ENCODE measurements at regions not wholly inside any gene's neighbourhood (a gene's known extent, or its start where the extent isn't known, plus 50 kb on each side); places are given as distances from the start of the nearest gene placed in this dataset.

DNA sequence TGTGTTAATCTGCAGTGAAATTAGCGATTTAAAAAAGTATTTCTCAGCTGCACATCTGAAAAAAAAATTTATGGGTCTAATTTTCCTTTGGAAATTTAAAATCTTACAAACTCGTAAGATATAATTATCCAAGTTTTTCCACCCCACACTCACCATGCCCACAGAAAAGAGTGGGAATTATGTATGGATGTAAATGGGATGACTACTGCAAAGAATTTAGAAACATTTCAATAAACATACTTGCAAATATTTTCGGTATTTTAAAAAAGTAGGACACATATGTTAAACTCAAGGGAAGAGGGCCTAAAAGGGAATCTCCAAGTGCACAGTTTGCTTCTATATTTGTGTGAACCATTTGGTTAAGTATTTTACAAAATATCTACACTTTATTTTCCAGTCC lies 1039.9 kb upstream of the POU3F3 start:
- DNase-seq = no peak

DNA sequence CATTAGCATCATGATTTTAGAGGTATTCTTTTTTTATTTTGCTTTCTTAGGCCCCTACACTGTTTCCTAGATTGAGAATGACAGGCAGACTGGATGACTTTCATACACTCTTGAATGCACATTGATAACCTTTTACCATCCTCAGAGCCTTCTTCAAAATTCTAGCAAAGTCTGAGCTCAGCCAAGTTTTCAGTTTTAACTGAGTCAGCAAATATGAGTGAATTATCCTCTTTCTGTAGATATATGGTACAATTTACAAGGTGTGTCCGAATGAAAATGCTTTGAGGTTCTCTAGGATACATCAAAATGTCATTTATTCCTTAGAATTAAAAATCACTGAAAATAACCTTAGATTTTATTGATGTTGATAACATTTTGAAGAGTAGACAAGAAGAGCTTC lies 1038.2 kb upstream of the POU3F3 start:
- DNase-seq = no peak

DNA sequence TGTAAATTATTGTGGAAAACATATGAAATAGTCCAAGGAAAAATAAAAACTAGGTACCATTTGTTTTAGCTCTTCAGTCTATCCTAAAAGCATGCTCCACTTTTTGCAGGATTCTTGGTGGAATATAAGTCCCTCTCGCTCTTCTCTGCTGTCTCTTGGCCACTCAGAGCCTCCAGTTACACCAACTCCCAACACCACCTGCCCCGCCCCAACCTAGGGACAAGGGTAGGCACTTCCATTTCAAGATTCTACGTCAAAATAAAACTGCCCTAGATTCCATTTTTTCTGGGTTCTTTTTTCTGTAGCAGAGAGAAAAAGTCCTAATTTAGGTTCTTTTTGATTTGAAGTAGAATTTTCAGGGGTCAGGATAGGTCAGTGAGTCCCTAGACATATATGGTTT lies 1036.2 kb upstream of the POU3F3 start:
- no peak for DNase-seq

DNA sequence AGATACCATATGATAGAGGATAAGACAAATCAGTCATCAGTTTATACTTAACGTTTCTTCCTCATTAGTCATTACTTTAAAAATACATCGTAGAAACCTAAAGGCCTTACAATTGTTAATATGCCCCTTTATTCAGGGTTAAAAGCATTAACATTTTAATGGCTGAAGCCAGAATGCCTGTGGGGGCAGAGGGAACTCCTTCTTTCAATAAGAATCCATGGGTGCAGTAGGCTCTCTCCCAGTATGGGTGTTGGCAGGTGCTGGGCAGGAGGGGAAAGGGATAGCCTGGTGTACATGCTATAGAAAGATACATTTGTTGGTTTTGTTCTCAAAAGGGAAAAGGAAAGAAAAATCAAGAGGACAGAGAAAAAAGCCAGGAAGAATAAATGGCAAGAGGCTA lies 1035.7 kb upstream of the POU3F3 start:
- no peak for DNase-seq

DNA sequence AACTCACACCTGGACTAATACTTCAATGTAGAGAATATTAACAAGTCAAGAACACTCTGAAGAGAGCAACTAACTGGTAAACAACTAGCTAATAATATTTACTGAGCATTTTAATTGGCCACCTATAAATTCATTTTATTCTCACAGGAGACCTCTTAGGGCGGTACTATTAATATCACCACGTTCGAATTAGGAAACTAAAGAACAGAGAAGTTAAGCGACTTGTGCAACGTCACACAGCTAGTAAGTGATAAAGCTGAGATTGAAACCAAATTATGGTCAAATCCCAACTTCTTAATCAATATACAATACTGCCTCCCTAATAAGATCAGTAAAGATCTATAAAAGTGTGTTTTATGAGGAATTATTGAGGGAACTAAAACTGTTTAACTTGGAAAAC lies 1034.3 kb upstream of the POU3F3 start:
- DNase-seq = no peak

DNA sequence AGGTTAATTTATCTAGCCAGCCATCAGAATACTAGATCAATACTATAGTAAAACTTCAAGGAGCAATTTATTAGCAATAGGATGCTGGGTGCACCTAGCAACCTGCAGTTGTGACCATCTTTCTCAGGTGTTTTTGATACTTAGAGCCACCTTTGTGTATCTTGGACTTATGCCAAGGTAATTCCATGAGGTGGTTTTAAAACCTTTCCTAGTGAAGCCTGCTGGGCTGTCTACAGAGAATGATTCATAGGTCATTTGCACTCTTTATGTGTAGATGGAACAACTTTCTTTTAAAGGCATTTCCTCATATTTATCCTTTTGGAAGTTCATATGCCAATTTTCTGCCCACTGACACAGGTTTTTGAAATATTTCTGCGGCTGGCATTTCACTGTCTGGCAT lies 1030.1 kb upstream of the POU3F3 start:
- DNase-seq = no peak

DNA sequence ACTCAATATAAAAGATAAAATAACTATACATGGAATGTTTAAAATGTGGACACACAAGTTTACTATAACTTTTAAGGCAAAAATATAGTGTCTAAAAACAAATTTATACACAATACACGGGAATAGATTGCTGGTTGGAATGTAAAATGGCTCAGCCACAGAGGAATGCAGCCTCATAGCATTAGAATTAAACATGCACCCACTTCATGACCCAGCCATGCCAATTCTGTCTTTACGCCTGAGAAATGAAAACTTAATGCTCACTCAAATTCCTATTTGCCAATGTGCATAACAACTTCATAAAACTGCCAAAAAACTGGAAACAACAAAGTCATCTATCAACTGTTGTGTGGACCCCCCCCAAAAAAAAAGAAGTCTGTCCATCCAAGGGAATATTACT lies 1006.6 kb upstream of the POU3F3 start:
- no peak for DNase-seq

DNA sequence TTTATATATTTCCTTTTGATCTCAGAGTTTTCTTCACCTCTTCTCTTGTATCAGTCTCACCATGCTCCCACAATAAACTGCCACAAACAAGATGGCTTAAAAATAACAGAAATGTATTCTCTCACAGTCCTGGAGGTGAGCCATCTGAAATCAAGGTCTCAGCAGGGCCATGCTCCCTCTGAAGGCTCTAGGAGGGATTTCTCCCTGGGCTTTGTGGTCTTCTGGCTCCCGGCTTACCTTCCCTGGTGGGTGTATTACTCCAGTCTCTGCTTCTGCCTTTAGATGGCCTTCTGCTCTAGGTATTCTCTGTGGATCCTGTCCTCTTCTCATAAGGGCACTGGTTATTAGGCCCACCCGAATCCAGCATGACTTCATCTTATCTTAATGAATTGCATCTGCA lies 994.7 kb upstream of the POU3F3 start:
- DNase-seq = no peak

DNA sequence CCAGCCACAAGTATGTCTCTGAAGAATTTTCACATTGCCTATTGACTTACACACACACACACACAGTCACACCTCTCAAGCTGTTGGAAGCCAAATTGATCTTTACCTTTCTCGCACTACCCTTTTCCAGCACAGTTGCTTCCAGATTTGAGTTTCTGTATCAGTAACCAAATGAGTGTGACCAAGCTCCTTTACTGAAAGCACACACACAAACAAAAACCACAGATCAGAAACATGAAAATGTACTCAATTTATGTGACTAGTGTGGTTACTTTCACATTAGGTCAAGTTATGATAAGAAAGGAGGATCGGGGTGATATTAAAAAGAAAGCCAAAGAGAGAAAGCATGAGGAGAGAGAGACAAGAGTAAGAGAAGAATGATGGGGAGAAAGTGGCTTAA lies 993.9 kb upstream of the POU3F3 start:
- no peak for DNase-seq

DNA sequence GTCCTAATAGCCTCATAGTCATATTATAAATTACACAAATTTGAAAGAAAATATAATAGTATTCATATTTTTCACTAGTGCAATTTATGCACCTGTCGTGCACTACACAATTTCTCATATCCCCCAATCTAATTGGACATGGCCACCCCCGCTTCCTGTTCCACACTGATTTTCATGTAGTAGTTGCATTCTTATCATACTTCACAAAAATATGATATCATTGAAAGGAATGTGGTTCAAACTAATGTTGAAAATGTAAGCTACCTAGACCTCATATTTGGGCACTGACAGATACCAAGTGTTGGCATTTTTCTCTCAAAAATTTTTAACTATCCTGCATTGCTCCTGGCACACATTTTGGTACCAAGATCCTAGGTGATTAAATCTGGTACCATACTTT lies 985.5 kb upstream of the POU3F3 start:
- DNase-seq = no peak

DNA sequence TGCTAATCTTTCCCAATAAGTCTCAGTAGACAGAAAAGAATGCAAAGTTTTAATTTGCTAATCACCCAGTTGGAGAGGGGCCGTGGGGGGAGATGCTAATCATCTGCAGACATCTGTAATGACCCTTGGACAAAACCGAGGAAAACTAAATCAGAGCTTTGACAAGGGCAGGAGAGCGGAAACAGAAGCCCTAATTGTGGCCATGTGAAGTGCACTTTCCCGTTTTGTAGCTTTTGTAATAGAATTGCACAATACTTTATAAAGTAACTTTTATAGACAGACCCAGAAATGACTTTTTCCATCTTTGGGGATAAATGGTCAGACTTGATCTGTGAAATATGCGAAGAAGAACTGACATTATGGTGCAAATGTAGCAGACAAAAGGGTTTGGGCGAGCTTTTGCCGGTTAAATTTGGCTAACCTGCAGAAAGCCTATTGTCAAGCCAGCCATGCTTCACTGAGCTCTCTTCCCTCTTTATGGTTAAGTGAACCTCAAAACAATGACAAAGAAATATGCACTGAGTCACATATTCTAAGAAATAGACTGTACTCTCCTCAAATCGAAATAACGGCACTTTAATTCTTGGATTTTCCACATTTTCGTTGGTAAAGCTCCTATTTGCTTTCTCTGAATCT lies 980.1 kb upstream of the POU3F3 start:
- DNase-seq = no peak

DNA sequence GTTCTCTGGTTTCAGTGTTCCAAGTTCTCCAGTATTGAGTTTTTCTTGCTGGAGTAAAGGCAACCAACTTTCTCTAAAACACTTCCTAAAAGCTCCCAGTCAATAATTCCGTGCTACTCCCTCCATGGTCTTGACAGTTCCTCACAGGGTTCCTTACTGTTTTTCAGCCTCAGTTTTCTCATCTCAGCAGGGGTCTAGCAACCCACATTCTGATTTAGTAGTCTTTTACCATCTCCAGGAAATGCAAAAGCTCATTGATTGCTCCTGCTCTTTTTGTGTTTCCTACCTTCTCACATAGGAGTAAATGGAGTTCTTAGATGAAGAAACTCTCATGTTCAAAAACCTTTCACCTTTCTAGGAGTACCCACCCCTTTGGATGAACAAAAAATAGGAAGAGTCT lies 978.8 kb upstream of the POU3F3 start:
- no peak for DNase-seq

DNA sequence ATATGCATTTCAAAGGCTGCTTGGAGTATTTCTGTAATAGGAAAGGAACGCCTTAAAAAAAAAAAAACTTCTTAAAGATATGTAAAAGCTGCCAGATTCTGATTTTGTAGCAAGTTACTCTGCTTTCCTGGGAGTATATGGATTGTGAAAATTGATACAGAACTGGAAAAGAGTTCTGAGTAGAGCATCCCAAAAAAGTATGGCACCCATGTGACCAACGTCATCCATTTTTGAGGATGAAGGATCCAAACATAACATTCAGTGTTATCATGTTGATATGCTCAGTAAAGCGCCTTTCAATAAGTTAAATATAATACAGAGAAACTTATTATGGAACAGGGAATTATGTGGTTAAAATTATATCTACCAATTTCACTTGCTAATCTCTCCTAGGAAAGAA lies 978.4 kb upstream of the POU3F3 start:
- no peak for DNase-seq

DNA sequence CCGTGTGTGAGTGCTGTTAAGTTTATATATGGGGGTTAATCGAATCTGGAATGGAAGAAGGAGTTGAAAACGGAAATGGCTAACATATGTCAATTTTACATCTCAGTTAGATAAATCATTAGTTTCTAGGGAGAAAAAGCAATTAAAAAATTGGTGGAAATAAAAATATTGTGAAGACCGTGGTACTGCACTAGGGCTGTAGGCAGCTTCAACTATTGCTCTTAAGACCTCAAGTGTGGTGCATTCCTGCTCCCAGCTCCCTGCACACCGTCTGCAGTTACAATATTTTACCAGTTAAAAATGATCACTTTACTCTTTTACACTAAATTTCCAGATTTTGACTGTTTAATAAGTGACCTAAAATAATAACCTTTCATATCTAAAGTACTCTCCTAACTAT lies 977.3 kb upstream of the POU3F3 start:
- no peak for DNase-seq

DNA sequence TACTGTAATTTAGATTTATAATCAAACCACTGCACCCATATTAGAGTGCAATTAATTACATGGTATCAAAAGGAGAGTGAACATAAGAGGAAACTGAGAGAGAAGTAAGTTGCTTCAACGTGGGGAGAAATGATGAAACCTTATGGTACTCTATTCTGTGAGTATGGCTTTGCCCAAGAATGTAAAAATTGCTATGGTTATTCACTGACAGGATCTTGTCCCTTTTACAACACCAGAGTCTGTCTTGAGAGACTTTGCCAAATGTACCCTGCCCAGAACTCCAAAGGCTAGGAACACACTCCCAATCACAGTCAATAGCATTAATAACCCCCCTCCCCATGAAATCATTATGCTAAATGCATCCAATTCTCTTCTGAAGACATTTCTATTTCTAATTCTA lies 974.8 kb upstream of the POU3F3 start:
- no peak for DNase-seq

DNA sequence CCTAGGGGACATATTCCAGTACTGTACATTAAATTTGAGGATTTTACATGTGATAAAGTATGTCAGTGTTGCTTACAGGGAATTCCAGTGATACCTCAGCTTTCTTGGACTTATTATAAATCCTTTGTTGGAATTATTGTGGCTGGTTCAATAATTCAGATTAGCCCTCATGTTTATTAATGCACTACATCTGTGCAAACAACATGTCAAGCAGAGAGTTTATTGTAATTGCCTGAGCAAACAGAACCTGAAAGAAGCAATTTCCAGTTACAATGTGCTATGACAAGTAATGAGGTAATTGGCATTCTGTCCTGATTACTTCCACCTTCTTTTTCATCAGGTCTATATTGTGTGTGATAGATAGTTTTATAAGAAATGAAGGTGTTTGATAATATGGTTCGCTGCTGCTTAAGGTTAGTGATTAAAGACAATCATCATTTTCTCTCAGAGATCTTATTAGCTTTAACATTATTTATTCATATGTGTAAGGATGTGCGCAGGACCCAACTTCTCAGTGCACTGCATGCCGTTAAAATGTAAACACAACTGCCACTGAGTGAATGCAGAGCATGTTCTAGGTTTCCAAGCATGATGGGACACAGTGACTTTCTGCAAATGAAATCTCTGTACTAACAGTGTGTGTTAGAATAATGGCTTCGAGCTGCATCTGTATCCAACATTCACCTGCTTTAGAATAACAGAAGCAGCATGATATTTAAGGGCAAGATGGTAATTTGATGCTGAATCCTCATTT lies 973.7 kb upstream of the POU3F3 start:
- no peak for DNase-seq

DNA sequence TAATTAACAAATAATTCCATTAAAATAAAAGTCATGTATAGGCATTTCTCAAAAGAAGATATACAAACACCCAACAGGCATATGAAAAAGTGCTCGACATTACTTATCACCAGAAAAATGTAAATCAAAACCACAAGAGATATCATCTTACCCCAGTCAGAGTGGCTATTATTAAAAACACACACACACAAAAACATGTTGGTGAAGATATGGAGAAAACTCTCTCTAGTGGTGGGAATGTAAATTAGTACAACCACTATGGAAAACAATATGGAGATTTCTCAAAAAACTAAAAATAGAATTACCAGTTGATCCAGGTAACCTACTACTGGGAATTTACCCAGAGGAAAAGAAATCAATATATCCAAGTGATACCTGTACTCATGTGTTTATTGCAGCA lies 966.3 kb upstream of the POU3F3 start:
- no peak for DNase-seq

DNA sequence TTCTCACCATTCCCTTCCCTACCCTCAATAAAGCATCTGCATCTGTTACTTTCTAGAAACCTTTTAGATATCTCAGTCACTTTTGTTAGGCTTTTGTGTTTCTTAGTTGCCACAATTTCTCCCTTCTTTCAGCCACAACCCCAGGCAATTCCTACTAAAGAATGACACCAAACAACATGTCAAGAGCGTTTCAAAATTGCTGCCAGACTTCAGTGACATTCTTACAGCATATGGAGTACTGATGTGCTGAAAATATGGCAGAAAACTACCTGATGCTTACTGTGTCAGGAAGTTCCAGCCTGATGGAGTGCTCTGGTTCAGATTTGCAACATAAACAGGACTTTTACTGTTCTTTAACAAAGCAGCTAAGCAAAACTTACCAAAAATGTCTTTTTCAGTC lies 957.7 kb upstream of the POU3F3 start:
- DNase-seq = no peak

DNA sequence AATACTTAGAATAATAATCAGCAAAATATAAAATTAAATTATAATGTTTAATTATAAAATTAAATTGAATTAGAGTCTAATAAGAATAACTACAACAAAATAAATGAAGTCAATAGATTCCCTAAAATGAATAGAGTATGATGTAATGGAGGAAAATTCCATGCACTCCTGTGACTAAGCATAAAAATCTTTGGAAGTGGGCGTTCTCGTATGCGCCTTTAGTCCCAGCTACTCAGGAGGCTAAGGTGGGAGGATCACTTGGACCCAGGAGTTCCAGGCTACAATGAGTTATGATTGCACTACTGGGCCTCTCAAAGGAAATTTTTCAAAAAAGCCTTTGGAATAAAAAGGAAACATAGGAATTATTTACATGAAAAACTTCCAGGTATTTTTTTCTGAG lies 955.4 kb upstream of the POU3F3 start:
- DNase-seq = no peak

DNA sequence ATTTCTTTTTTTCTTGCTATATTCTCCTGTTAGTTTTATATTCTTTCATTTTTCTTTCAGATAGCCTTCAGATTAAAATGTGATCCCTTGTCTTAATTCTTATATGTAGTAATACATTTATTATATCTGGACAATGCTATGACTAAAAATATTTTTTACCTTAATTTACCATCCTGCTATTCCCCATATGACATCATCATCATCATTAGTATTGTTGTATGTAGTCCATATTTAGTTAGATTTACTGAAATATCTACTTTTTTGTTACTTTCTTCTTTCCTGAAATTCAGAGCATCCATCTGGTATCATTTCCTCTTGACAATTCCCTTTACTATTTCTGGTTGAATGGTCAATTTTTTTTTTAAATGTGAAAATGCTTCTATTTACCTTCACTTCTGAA lies 951.6 kb upstream of the POU3F3 start:
- no peak for DNase-seq

DNA sequence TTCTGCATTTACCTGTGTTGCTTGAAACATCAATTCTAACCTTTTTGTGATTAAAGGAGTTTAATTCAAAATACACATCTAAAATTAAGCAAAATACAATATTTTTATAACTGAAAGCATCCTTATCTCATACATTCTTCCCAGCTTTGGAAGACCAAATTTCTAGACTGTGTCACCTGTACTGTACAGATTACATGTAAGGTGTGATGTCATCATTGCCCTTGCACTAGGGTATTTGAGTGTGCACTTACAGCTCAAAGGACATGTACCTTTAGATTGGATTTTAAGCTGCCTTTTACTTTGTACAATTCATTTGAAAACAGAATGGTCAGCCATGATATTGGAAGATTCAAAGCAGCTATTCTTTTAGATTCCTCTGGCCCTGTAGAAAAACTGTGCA lies 932.8 kb upstream of the POU3F3 start:
- no peak for DNase-seq

DNA sequence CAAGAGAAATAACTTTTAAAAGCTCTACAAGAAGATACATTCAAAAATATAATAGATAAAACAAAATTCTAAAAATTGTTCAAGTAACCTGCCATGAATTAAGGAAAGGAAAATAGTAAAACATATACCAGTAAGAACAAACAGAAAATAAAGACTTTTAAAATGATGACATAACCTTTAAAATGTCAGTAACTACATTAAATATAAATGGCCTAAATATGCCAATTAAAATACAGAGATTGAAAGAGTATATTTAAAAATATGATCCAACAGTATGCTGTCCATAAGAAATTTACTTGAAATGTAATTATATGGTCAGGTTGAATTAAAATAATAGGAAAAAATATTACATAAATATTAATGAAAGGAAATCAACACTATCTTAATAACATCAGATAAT lies 911.7 kb upstream of the POU3F3 start:
- DNase-seq = no peak

DNA sequence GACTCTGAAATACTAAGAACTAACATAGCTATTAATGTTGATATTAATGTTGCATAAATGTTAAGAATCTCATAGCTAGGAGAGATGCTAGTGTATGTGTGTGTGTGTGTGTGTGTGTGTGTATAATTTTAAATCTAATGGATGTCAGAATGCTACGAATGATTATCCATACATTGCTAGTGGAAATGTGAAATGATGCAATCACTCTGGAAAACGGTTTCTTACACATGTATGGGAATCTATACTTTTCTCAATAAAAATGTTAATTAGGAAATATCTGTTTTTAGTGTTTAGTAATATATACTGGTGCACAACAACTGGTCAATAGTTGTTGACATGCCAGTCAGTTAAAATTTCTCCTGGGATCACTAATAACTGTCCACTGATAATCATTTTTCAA lies 908.8 kb upstream of the POU3F3 start:
- no peak for DNase-seq

DNA sequence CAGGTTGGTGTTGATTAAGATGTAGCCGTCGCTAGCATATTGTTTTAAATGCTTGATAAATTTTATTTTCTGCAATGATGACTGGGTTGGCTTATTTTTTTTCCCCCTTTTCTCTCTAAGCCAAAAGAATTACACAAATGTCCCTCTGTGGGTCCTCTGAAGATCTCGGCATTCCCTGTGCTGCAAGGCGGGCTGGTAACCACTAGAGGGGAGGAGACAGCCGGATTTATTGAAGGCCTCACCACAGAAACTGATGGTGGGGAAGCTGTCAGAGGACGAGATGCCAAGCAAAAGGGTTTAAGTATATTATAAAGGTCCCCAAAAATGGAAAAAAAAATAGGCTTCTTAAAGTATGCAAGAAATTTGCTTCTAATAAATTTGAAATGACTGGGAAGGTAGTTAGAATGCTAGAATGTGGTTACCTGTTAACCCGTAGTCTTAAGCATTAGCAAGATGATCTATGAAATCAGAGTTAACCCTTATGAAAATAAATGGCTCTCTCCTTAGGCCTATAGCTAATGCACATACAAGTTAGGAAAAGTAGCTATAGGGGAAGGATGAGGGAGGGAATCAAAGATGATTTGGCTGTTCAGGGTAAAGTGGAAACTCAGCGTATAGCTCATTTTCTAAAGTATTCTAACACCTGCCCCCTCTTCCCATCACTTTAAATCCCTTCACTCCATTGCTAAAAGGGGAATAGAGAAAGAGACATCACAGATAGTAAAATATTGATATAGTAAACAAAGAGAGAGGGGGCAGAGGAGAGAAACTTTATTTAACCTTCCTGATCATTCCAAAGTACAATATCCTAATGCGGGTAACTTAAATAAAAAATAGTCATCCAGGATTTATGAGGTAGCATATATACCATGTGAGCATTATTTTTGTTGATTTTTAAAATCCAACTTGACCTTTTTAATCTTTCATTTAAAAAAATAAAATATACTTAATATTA lies 894.5 kb upstream of the POU3F3 start:
- DNase-seq = no peak

Measured in stimulated activated naive CD4-positive, alpha-beta T cell (primary cell).